ENCODE measurements at regions not wholly inside any gene's neighbourhood (a gene's known extent, or its start where the extent isn't known, plus 50 kb on each side); places are given as distances from the start of the nearest gene placed in this dataset.
A peak's percentile ranks its signal among the peaks of the same experiment; 100 is the strongest.
"Not testable (repeated sequence)": the region's sequence is repeated elsewhere in the genome, so short reads cannot be mapped to it uniquely, and the experiment has no call there.

DNA sequence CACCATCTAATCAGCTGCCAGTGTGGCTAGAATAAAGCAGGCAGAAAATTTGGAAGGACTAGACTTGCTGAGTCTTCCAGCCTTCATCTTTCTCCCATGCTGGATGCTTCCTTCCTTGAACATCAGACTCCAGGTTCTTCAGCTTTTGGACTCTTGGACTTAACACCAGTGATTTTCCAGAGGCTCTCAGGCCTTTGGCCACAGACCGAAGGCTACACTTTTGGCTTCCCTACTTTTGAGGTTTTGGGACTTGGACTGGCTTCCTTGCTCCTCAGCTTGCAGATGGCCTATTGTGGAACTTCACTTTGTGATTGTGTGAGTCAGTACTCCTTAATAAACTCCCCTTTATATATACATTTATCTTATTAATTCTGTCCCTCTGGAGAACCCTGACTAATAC, 129.8 kb upstream of the MB21D2 start:
- DNase-seq = not testable (repeated sequence)

DNA sequence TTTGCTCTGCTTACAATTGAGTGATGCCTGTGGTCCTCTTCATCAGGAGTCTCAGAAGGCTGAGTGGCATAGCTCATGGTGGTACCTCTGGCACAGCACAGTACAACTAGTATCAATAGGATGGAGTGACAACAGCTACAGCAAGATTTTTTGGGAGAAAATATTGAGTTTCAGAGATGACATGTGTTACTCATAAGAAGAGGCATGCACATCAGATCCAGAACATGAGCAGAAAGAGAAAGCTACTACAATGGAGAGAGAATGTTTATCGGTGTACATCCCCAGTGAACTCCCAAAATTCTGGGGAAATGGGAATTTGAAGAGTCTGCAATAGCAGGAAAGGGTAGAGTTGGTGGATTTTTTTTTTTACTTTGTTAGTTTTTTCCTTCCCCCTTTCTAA, 130.5 kb upstream of the MB21D2 start:
- DNase-seq = no peak

DNA sequence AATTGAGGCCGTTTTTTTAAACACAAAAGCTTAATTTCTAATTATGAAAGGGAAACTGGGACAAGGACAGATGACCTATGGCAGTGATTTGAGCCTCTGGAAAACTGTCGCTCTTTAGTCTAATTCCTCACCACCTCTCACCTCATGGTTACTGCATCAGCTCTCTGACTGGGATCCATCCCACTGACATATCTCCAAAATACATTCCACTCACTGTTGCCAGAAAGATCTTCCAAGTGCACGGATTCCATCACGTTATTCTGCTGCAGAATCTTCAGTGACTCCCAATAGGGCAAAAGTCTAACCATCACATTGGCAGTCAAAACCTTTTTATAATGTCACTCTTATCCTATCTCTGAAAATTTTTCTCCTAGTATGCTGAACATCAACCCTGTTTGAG, 132.3 kb upstream of the MB21D2 start:
- DNase-seq = no peak

GRCh38 chr3:193051314-193051713, 133.7 kb upstream of the MB21D2 start:
- DNase-seq = no peak

- DNase-seq = no peak
Measured at GRCh38 chr3:193052354-193053045, 134.8 kb upstream of the MB21D2 start.

DNA sequence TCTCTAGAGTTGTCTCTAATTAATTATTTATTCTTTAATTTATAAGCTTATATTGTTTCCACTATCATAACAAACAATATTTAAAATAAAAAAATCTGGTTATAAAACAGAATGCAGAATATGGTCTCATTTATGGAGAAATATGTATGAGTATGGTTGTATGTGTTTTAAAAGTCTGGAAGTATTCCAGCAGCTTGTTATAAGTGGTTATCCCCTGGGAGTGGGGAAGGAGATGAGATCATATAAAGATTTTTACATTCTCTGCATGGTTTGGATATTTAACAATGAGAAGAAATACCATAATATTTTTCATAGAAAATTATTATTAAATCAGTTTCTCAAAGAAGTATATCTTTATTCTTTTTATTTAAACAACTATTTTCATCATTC, 135.4 kb upstream of the MB21D2 start:
- no peak for DNase-seq

- DNase-seq = no peak
Measured at GRCh38 chr3:193055352-193055751, 137.7 kb upstream of the MB21D2 start.

DNA sequence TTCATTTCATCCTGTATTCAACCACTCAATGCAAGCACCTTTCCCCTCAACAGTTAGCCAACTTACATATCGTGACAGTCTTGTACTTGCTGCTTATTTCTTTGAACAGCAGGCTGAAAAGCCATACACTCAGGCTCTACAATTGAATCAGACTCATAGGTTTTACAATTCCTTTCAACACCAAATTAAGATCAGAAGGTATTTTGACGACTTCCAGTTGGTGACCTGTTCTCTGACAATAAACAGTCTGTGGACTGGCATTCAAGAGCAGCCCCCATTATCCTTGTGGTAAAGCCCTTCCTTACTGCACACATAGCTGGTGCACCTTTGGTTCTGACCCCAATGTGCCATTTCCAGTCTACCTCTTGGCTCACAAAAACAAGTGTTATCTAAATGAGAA, 140.0 kb upstream of the MB21D2 start:
- DNase-seq = no peak

- peak in 1 of 2 experiments; percentile 24 for DNase-seq
Measured at GRCh38 chr3:193060748-193061546, 143.3 kb upstream of the MB21D2 start.

DNA sequence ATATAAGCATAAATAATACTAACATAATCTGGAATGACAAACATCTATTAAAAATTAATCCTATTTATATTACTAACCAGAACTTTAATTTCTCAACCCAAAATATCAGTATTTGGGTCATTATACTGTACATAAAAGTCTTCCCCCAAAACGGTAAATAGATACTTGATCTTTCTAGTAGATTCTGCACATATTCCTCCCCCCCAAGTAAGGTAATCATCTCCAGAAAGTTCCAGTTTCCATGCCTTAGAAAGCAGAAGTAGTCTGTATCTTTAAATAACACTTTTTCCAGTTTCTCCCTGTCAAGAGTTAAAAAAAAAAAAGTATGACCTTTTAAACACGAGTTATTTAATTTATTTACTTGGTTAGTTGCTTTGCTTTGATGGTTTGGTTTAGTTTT, 150.7 kb upstream of the MB21D2 start:
- DNase-seq = no peak

GRCh38 chr3:193069732-193070131, 152.1 kb upstream of the MB21D2 start:
- not testable (repeated sequence) for DNase-seq

DNA sequence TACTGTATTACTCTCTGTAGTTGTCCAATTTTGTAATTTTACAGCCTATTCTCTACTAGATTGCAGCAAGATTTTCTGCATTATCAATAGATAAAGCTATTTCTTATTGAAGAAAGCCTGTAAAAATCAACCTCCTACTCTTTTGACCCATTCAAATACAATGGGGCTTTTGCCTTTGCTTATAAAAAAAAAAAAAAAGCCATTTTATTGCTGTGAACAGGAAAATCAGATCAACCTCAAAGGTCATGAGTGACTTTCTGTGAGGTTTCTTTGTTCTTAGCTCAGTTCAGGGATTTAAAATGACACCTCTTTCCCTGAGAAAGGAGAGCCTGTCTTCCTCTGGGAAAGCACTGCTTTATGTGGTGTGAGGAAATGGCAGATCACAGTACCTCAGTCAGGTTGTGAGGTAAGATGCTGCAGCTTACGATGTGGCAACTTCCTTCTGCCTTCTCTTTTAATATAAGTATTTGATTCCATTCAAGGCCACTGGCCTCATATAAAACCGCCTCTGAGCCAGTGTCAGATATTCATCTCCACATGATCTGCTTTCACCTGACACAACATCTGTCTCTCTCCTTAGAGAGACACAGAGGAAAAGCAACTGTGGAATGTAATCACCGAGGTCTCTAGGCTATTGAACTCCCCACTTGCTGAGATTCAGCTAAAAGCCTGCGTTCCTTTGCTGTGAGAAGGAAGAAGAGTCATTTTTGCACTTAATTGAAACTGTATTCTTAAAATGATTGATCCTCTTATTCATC, 161.5 kb upstream of the MB21D2 start:
- DNase-seq = no peak

GRCh38 chr3:193080821-193081365, 160.1 kb upstream of the PLAAT1 start:
- DNase-seq = no peak

GRCh38 chr3:193085655-193086054, 155.4 kb upstream of the PLAAT1 start:
- DNase-seq = no peak

DNA sequence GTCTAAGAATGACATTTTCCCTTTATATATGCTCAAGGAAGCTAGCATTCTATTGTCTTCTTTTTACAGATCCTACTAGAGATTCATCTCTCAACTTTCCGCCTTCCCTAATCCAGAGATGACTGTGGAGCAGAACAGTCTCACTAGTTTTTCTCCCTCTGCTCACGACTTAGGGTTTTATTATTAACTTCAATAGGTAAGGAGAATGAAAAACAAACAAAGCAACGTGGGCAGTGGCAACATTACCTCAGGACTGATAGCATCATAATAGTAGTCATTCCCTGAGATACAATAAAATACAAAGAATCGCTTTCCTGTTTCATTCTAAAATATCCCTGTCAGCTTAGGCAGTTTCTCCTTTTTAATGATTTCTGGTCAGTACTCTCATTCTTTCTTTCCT, 154.3 kb upstream of the PLAAT1 start:
- DNase-seq = no peak

DNA sequence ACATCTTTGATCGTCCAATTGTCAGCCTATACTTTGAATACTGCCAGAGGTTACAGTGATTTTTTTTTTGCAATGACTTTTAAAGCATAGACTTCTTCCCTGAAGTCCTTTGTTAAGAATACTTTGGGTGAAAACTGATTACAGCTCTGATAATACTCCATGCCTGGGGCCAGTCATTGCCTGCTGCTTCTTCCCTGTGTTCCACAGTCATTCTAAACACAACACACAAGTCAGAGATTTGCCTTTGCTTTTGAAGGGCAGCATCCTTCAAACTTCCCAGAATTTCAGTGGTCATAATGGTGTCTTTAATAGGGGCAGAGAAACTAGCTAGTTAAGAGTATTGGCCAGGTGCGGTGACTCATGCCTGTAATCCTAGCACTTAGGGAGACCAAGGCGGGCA, 153.7 kb upstream of the PLAAT1 start:
- DNase-seq = no peak

GRCh38 chr3:193095366-193095765, 145.7 kb upstream of the PLAAT1 start:
- DNase-seq = peak in 1 of 2 experiments; percentile 34

DNA sequence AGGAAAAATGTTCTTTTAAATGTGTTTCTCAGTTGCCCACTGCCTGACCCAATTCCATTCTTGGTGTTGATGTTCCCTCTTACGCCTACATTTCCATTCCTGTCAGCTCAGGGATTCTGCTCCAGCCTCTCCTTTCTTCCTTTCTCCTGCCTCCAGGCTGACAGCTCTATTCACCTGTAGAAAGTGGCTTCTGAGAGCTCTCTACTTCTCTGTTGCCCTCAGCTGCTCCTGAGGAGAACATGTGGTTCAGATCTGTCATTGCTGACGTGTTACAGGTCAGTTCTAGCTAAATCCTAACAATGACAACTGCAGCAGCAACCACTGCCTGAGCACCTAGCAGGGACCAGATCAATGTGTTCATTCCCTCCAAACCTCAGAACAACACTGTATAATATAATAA, 144.9 kb upstream of the PLAAT1 start:
- no peak for DNase-seq

DNA sequence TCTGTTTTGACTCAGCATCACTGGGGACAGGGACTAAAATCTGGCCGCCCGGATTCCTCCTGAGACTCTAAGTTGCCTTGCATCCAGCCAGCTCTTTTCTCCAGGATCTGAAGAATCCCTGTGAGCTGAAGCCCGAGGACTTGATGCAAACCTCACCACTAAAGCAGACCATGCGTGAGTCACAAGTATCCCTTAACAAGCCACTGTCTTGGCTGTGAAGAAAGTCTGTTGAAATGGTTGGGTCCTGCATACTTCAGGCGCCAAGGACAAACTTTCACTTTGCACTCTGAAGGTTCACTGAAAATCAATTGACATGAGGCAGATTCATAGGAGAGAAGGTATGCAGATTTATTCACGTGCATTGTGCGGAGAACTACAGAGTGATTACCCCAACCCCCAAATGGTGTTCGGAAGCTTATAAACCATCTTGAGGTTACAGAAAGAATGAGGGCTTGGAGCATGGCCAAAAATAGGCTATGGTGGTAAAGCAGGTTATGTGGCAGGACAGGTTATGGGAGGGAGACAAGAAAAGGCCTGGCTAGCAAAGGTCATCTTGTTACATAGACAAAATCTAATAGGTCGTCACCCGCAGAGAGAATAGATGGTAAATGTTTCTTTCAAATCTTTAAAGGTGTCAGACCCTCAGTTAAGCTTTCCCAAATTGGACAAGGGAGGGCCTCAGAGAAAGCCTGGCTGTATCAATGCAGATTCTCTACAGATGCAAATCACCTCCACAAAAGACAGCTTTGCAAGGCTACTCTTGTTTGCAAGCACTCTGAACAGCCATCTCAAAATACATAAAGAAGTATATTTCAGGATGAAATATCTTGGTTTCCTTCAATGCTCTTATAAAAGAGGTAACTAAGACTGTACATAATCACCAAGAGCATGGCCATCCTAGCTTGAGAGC, 126.3 kb upstream of the PLAAT1 start:
- no peak for DNase-seq

- no peak for DNase-seq
Measured at GRCh38 chr3:193116871-193117270, 124.2 kb upstream of the PLAAT1 start.

DNA sequence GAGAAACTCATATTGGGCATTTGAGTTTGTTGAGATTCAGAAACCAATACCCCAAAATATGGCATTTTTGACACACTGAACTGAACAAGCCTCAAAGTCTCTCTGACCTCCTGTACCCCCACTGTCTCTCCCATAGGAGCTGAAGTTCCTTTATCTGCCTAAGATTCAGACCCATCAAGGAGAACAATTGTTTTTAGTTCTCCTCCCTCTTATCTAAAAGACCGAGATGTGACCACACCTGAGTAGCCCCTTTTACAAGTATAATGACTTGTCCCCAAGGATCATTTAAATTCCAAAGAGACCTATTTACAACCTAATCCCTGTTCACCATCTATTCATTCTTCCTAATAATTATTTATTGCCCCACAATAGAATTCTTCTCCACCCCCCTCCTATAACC, 122.1 kb upstream of the PLAAT1 start:
- no peak for DNase-seq

DNA sequence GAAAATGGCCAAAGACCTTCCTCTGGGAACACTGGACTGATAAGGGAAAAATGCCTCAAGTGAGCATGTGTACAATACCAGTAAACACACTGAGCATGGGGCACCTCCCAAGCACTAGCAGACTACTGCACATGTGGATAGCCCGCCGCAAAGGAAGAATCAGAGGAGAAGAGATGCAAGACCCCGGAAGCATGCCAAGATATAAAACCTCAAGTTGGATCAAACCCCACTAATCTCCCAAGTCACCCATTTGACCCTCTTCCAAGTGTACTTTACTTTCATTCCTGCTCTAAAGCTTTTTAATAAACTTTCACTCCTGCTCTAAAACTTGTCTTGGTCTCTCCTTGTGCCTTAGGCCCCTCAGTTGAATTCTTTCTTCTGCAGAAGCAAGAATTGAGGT, 121.1 kb upstream of the PLAAT1 start:
- DNase-seq = no peak
